Left lung (tissue), 4 donors: ENCODE measurements at regions not wholly inside any gene's neighbourhood (a gene's known extent, or its start where the extent isn't known, plus 50 kb on each side); places are given as distances from the start of the nearest gene placed in this dataset.
A peak's percentile ranks its signal among the peaks of the same experiment; 100 is the strongest.

Source experiments
- ATAC-seq: fragments of 200-7000 bp; cut with Tn5 transposase; one replicate; pipeline ENCODE4 v1.9.1; 2020; ENCODE audit warnings: moderate library complexity
- DNase-seq, 4 donors: peaks; one replicate each; pipeline ENCODE4 v3.0.0-alpha.2; 2013 to 2020
- H3K27ac ChIP-seq, 2 donors: fragments of 200-600 bp; sonication (generic) in 1 of 2; one replicate each; pipeline versions ENCODE4 v1.5.0 to v1.8.0; 2020 to 2021
- H3K27me3 ChIP-seq, 2 donors: fragments of 200-600 bp; sonication (generic) in 1 of 2; one replicate each; pipeline versions ENCODE4 v1.5.0 to v1.8.0; 2020 to 2021
- H3K36me3 ChIP-seq, 2 donors: fragments of 200-600 bp; sonication (generic) in 1 of 2; one replicate each; pipeline versions ENCODE4 v1.5.0 to v1.8.0; 2020 to 2021
- H3K4me1 ChIP-seq, 2 donors: fragments of 200-600 bp; one replicate each; pipeline ENCODE4 v1.8.0; 2021
- H3K4me3 ChIP-seq, 2 donors: fragments of 200-600 bp; sonication (generic) in 1 of 2; one replicate each; pipeline versions ENCODE4 v1.5.0 to v1.8.0; 2020 to 2021; ENCODE audit warnings: mild to moderate bottlenecking in 1 of 2
- H3K9me3 ChIP-seq, 2 donors: fragments of 200-600 bp; sonication (generic) in 1 of 2; one replicate each; pipeline versions ENCODE4 v1.5.0 to v1.8.0; 2020 to 2021
- intact Hi-C, 2 donors: fragments of 100-400 bp; cut with DNase I; formaldehyde crosslinking; loops; one replicate each; pipeline versions ENCODE4 v1.11.2 to v1.14.2; 2022
- TF ChIP-seq, protein P1 (sequence below), 2 donors: fragments of 200-600 bp; sonication (generic) in 1 of 2; IDR thresholded peaks; one replicate each; pipeline versions ENCODE4 v1.5.0 to v1.8.0; 2021; ENCODE audit warnings: antibody characterized with exemption in 2 of 2
- donor health status: DM: no; HTN: yes; CAD: no.
- donor health status: DM: no; HTN: no; CAD: no.

DNA sequence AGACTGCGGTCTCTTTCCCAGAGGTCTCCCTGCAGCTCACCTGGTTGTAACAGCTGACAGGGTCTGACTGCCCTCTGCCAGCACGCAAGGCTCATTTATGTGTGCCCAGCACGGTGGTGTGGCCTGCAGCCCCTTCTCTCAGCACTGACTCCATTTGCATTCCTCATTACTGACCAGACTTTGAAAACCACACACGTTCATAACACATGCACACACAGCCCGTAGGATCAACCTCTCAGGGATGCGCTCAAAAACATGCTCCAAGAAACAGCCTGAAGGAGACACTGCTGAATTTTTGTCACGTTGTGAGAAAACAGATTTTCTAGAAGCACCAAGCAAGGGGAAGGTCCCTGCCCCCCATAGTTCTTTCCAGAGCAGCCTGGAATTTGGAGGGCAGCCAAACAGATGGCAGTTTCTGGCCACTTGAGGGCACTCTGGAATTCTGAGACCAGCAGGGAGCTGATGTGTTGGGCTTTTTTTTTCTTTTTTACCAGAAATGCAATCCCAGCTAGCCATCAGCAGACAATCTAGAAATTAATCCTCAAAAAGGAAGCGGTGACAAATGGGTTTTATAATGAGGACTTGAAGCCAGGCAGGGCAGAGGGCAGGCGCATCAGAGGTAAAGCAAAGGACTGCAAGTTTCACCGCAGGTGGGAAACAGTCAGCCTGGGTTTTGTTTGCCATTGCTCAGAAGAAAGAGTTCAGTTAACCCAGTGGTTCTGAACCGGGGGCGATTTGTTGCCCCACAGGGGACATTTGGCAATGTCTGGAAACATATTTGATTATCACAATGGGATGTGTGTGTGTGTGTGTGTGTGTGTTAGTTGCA lies 170.5 kb upstream of the PROK2 start:
- H3K4me1 ChIP-seq, result peaks cover 0 to 10% of the 10 kb centered on the region in 2 donors
- TF ChIP-seq, protein P1, sequence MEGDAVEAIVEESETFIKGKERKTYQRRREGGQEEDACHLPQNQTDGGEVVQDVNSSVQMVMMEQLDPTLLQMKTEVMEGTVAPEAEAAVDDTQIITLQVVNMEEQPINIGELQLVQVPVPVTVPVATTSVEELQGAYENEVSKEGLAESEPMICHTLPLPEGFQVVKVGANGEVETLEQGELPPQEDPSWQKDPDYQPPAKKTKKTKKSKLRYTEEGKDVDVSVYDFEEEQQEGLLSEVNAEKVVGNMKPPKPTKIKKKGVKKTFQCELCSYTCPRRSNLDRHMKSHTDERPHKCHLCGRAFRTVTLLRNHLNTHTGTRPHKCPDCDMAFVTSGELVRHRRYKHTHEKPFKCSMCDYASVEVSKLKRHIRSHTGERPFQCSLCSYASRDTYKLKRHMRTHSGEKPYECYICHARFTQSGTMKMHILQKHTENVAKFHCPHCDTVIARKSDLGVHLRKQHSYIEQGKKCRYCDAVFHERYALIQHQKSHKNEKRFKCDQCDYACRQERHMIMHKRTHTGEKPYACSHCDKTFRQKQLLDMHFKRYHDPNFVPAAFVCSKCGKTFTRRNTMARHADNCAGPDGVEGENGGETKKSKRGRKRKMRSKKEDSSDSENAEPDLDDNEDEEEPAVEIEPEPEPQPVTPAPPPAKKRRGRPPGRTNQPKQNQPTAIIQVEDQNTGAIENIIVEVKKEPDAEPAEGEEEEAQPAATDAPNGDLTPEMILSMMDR (IDR thresholded peaks at IDR 0.05), result peak; percentile 56 to 62

DNA sequence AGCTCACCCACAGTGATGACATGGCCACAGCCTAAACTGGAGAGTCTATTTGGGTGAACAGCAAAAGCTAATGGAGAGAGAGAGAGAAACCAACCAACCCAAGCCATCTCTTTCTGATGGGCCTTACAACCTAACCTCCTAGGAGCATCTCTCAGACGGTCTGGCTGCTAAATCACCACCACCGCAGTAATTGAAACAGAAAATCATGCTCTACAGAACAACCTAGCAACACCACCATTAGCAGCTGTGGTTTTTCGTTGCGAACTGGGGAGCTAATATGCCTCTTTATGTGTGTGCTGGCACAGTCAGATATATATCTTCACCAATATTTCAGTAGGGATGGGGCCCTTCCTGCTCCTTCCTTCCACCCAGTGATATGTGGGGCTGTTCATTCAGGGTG lies 166.9 kb upstream of the PROK2 start:
- intact Hi-C loops, result no loop called here
- Histone ChIP-seq H3K27ac (no peak overlapping the region), H3K36me3 (no peaks in the 10 kb centered on the region), H3K9me3 (no peaks in the 10 kb centered on the region), H3K4me1 (peaks cover 0 to 10% of the 10 kb centered on the region in 2 donors), H3K27me3 (no peaks in the 10 kb centered on the region), H3K4me3 (no peak overlapping the region)
- ATAC-seq (no peak), DNase-seq (no peak)
- TF ChIP-seq, protein P1 (IDR thresholded peaks at IDR 0.05), result no peak

More for the DNA sequence above, 170.5 kb upstream of the PROK2 start:
- DNase-seq (peak in 3 of 4 donors; percentile 76 to 90 (median 84)), ATAC-seq (peak; percentile 89)
- Histone ChIP-seq H3K9me3 (no peaks in the 10 kb centered on the region), H3K27ac (no peak overlapping the region), H3K4me3 (no peak overlapping the region), H3K27me3 (no peaks in the 10 kb centered on the region), H3K36me3 (no peaks in the 10 kb centered on the region)
- intact Hi-C loops, result no loop called here

DNA sequence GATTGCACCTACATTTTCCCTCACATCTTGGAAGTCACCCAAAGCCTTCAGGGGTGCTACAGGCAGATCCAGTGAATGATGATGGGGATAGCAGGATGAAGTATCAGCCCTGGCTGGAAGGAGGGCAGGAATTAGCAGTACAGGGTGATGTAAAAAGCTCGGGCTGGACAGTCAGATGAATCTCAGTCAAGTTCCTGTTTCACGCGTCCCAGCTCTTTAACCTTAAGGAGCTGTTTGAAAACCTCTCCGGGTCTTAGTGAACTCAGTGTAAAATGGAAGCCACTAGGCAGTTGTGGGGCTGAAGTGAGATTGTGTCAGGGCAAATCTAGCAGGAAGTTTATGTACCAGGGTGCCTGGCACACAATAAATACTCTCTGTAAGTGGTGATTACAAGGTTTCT lies 166.4 kb upstream of the PROK2 start:
- intact Hi-C loops, result no loop called here
- no peaks in the 10 kb centered on the region for H3K36me3 ChIP-seq
- no peak for DNase-seq
- no peaks in the 10 kb centered on the region for H3K27me3 ChIP-seq
- H3K4me1 ChIP-seq, result peaks cover 0 to 10% of the 10 kb centered on the region in 2 donors
- H3K9me3 ChIP-seq, result no peaks in the 10 kb centered on the region
- no peak overlapping the region for H3K27ac ChIP-seq
- no peak overlapping the region for H3K4me3 ChIP-seq
- TF ChIP-seq, protein P1 (IDR thresholded peaks at IDR 0.05), result no peak
- no peak for ATAC-seq

DNA sequence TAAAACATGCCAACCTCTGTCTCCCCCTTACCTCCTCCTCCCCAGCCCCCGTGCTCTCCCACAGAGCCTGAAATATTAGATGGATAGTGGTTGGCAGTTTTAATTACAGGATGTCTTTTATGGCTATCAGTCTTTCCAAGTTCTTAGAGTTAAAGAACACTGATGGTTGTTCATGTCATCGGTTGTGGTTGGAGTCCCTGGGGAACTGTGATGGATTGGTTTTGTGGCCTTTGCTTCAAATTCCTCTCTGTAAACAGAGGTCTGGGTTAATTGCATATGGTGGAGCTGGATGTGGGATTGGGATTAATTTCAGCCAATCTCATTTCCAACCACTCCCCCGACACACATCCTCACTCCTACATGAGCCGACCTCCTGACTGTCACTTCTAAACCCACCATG lies 164.5 kb upstream of the PROK2 start:
- Histone ChIP-seq H3K27me3 (no peaks in the 10 kb centered on the region), H3K36me3 (no peaks in the 10 kb centered on the region), H3K4me1 (no peaks in the 10 kb centered on the region), H3K4me3 (no peak overlapping the region), H3K9me3 (no peaks in the 10 kb centered on the region), H3K27ac (no peak overlapping the region)
- TF ChIP-seq, protein P1 (IDR thresholded peaks at IDR 0.05), result no peak
- intact Hi-C loops, result no loop called here
- DNase-seq, result no peak
- no peak for ATAC-seq

DNA sequence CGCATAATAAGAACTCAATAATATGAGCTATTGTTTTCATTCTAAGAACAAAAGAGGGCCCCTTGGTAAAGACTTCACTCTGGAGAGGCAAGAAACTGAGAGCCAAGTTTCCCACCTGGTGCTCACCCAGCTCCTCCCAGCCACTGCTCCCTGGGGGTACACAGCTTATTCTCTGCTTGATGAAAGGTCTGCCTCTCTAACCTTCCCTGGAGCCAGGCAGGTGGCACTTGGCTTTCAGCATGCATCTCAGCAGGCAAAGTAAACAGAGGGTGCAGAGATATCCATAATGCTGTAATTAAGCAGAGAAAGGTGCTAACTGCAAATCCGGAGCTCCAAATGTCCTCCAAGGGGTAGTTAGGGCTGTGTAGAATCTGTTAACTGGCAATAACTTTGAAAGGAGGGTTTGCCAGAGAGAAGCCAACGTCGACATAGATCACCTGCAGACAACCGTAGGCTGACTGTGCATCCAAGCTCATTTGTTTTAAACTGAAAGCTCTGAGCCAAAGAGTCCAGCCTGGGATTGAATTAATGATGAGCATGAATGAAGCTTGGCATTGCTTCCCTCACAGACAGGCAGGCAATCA lies 159.6 kb upstream of the PROK2 start:
- H3K9me3 ChIP-seq, result no peaks in the 10 kb centered on the region
- no peak overlapping the region for H3K4me3 ChIP-seq
- no peaks in the 10 kb centered on the region for H3K36me3 ChIP-seq
- DNase-seq (no peak), ATAC-seq (no peak)
- intact Hi-C loops, result no loop called here
- no peaks in the 10 kb centered on the region for H3K4me1 ChIP-seq
- TF ChIP-seq, protein P1 (IDR thresholded peaks at IDR 0.05), result no peak
- no peak overlapping the region for H3K27ac ChIP-seq
- H3K27me3 ChIP-seq, result no peaks in the 10 kb centered on the region
